ENCODE measurements at regions not wholly inside any gene's neighbourhood (a gene's known extent, or its start where the extent isn't known, plus 50 kb on each side); places are given as distances from the start of the nearest gene placed in this dataset.
A peak's percentile ranks its signal among the peaks of the same experiment; 100 is the strongest.

DNA sequence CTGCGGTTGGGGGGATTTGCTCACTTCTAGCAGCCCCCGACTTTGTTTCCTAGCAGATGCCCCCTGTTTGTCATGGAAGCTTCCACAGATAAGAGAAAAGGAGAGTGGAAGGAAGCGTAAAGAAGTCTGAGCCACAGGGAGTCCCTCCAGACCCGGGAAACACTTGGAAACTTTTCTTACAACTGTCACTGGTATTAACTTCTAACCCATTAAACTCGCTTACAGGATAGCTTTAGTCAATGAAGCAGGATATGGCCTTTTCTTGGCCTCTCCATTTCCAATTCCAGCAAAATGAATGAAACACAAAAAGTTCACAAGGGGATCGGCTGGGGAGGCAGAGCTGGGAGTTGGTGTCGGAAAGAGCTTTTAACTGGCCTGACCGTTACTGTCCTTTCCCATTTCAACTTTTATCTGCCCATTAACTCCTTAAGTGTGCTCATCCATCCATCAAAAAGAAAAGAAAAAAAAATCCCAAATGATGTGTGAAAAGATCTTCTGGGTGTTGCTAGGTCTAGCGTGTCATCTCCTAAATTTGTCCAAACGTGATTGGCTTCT is 231.9 kb upstream of the ARGLU1 start:
- Mint-ChIP-seq H3K27me3 (ENCODE audit: insufficient read depth, unreplicated experiment) (no peaks in the 10 kb centered on the region), H3K36me3 (ENCODE audit: insufficient read depth, unreplicated experiment) (no peaks in the 10 kb centered on the region), H3K4me3 (ENCODE audit: unreplicated experiment) (no peak overlapping the region), H3K4me1 (ENCODE audit: low read depth, unreplicated experiment) (peaks cover 6% of the 10 kb centered on the region), H3K27ac (ENCODE audit: unreplicated experiment) (no peak overlapping the region), H3K9me3 (ENCODE audit: unreplicated experiment) (no peaks in the 10 kb centered on the region)
- TF ChIP-seq CTCF (IDR thresholded peaks at IDR 0.05; ENCODE audit: insufficient read depth in 1 of 2, low read depth in 1 of 2, low read length in 1 of 2, severe bottlenecking in 1 of 2, unreplicated experiment in 1 of 2): no peak
- BruUV-seq (replicated peaks): no TSS peak
- Histone ChIP-seq H3K9me3 (no peaks in the 10 kb centered on the region), H3K4me3 (ENCODE audit: low read depth, low read length) (no peak overlapping the region), H3K36me3 (ENCODE audit: control insufficient read depth, insufficient read depth, low read length) (no peaks in the 10 kb centered on the region), H3K27me3 (replicated peaks; ENCODE audit: control insufficient read depth, insufficient read depth, low read length) (no peaks in the 10 kb centered on the region), H3K4me1 (no peaks in the 10 kb centered on the region)
- CTCF ChIA-PET: no interaction called here
- DNase-seq: no peak
- intact Hi-C loops (cut with micrococcal nuclease; ENCODE audit: unreplicated experiment): no loop called here
- POLR2A ChIA-PET: no interaction called here

DNA sequence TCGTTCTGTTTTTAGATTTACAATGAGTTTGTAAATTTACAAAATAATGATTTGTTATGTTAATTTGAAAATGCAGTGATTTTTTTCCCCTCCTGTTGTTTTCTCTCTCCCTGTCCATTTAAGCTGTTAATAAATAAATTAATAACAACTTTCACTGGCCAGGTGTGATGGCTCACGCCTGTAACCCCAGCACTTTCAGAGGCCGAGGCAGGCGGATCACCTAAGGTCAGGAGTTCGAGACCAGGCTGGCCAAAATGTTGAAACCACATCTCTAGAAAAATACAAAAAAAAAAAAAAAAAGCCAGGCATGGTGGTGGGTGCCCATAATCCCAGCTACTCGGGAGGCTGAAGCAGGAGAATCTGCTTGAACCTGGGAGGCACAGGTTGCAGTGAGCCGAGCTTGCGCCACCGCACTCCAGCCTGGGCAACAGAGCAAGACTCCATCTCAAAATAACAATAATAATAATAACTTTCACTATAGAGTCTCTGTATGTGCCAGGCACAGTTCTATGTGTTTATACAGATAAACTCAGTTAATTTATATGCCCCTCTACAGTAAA is 229.2 kb upstream of the ARGLU1 start:
- H3K27ac Mint-ChIP-seq (ENCODE audit: unreplicated experiment): no peak overlapping the region
- H3K4me1 Mint-ChIP-seq (ENCODE audit: low read depth, unreplicated experiment): peaks cover 6% of the 10 kb centered on the region
- H3K27me3 ChIP-seq (replicated peaks; ENCODE audit: control insufficient read depth, insufficient read depth, low read length): no peaks in the 10 kb centered on the region
- H3K4me3 Mint-ChIP-seq (ENCODE audit: unreplicated experiment): peak overlapping the region; percentile 45
- BruUV-seq (replicated peaks): no TSS peak
- no peaks in the 10 kb centered on the region for H3K9me3 ChIP-seq
- TF ChIP-seq CTCF (IDR thresholded peaks at IDR 0.05; ENCODE audit: insufficient read depth in 1 of 2, low read depth in 1 of 2, low read length in 1 of 2, severe bottlenecking in 1 of 2, unreplicated experiment in 1 of 2): no peak
- POLR2A ChIA-PET: no interaction called here
- CTCF ChIA-PET: no interaction called here
- intact Hi-C loops (cut with micrococcal nuclease; ENCODE audit: unreplicated experiment): no loop called here
- H3K27me3 Mint-ChIP-seq (ENCODE audit: insufficient read depth, unreplicated experiment): no peaks in the 10 kb centered on the region
- no peaks in the 10 kb centered on the region for H3K36me3 ChIP-seq (ENCODE audit: control insufficient read depth, insufficient read depth, low read length)
- no peak overlapping the region for H3K4me3 ChIP-seq (ENCODE audit: low read depth, low read length)
- no peak for DNase-seq
- H3K36me3 Mint-ChIP-seq (ENCODE audit: insufficient read depth, unreplicated experiment): no peaks in the 10 kb centered on the region
- H3K9me3 Mint-ChIP-seq (ENCODE audit: unreplicated experiment): no peaks in the 10 kb centered on the region
- H3K4me1 ChIP-seq: 0 out of 2 replicates have a peak, but pooled peaks cover 9% of the 10 kb centered on the region

- no peaks in the 10 kb centered on the region for H3K27me3 Mint-ChIP-seq (ENCODE audit: insufficient read depth, unreplicated experiment)
- no peaks in the 10 kb centered on the region for H3K9me3 ChIP-seq
- intact Hi-C loops (cut with micrococcal nuclease; ENCODE audit: unreplicated experiment): no loop called here
- ChIA-PET POLR2A (no interaction called here), CTCF (no interaction called here)
- peaks cover 6% of the 10 kb centered on the region for H3K4me1 Mint-ChIP-seq (ENCODE audit: low read depth, unreplicated experiment)
- H3K36me3 Mint-ChIP-seq (ENCODE audit: insufficient read depth, unreplicated experiment): no peaks in the 10 kb centered on the region
- no TSS peak for BruUV-seq (replicated peaks)
- TF ChIP-seq CTCF (IDR thresholded peaks at IDR 0.05; ENCODE audit: insufficient read depth in 1 of 2, low read depth in 1 of 2, low read length in 1 of 2, severe bottlenecking in 1 of 2, unreplicated experiment in 1 of 2): no peak
- H3K4me1 ChIP-seq: 0 out of 2 replicates have a peak, but pooled peaks cover 9% of the 10 kb centered on the region
- H3K4me3 Mint-ChIP-seq (ENCODE audit: unreplicated experiment): peak overlapping the region; percentile 57
- no peak overlapping the region for H3K4me3 ChIP-seq (ENCODE audit: low read depth, low read length)
- no peak overlapping the region for H3K27ac Mint-ChIP-seq (ENCODE audit: unreplicated experiment)
- no peaks in the 10 kb centered on the region for H3K27me3 ChIP-seq (replicated peaks; ENCODE audit: control insufficient read depth, insufficient read depth, low read length)
- no peaks in the 10 kb centered on the region for H3K9me3 Mint-ChIP-seq (ENCODE audit: unreplicated experiment)
- DNase-seq: no peak
- no peaks in the 10 kb centered on the region for H3K36me3 ChIP-seq (ENCODE audit: control insufficient read depth, insufficient read depth, low read length)
Observed at GRCh38 chr13:106796280-106797047, 228.5 kb upstream of the ARGLU1 start.
